SU-DHL-6 (cell line): ENCODE measurements at regions not wholly inside any gene's neighbourhood (a gene's known extent, or its start where the extent isn't known, plus 50 kb on each side); places are given as distances from the start of the nearest gene placed in this dataset.

Experiments used
- CTCF ChIP-seq: fragments of 200-600 bp; sonication (generic); IDR thresholded peaks from one replicate; pipeline ENCODE4 v1.5.1; 2017; ENCODE audit warnings: antibody characterized with exemption, mild to moderate bottlenecking, low read length, moderate library complexity; ENCODE audit not compliant: insufficient read depth, poor library complexity, severe bottlenecking
- EZH2phosphoT487 ChIP-seq: fragments of 200-600 bp; sonication (generic), shearing (Covaris generic); conservative IDR thresholded peaks from 2 replicates; pipeline ENCODE4 v1.6.1; 2018; ENCODE audit warnings: mild to moderate bottlenecking, antibody characterized with exemption, low read length, moderate library complexity, mixed read lengths

DNA sequence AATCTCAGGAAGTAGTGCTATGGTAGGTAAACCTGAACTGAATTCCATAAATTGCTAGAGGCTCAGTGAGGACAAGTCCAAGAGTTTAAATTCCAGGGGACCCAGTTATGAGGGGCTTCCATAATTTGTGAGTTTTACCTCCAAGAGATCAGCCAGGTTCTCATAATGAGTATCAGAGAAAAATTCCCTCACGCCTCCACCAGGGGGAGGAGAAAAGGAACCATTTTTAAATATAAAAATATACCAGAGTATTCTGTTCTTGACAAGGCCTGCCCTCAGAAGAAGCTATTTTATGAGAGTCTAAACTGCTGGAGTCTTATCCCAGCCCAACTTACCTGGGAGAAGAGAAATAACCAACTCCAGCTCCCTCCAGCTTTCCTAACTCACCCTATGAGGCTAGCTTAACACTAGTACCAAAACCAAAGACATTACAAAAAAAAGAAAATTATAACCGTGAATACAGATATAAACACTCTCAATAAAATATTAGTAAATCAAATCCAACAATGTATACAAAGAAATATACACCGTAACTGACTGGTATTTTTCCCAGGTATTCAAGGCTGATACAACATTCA lies 158.7 kb downstream of the TFAP2A start:
- TF ChIP-seq CTCF (peak; percentile 79), EZH2phosphoT487 (no peak)
